OCI-LY1 (cell line): ENCODE measurements at regions not wholly inside any gene's neighbourhood (a gene's known extent, or its start where the extent isn't known, plus 50 kb on each side); places are given as distances from the start of the nearest gene placed in this dataset.

Experiments
- H2AFZ ChIP-seq: fragments of 200-600 bp; sonication (generic), shearing (Covaris generic); 2 replicates; pipeline ENCODE4 v1.6.0; 2014; ENCODE audit warnings: antibody characterized with exemption, mild to moderate bottlenecking, low read length
- H3F3A ChIP-seq: fragments of 200-600 bp; sonication (generic), shearing (Covaris generic); 2 replicates; pipeline ENCODE4 v1.6.0; 2014; ENCODE audit warnings: mild to moderate bottlenecking, antibody characterized with exemption, low read length, moderate library complexity; ENCODE audit not compliant: insufficient read depth
- H3K27ac ChIP-seq: fragments of 200-600 bp; sonication (generic); 2 replicates; pipeline ENCODE4 v1.5.1; 2014; ENCODE audit warnings: low read length, mixed run types, mild to moderate bottlenecking, low read depth; ENCODE audit not compliant: poor library complexity, severe bottlenecking
- H3K27me3 ChIP-seq: fragments of 200-600 bp; sonication (generic); 2 replicates; pipeline ENCODE4 v1.6.0; 2014; ENCODE audit warnings: antibody characterized with exemption, mild to moderate bottlenecking, low read length, moderate library complexity; ENCODE audit not compliant: insufficient read depth
- H3K36me3 ChIP-seq: fragments of 200-600 bp; sonication (generic); 2 replicates; pipeline ENCODE4 v1.6.1; 2014; ENCODE audit warnings: mild to moderate bottlenecking, antibody characterized with exemption, low read length, moderate library complexity, mixed read lengths; ENCODE audit not compliant: insufficient read depth
- H3K4me1 ChIP-seq: fragments of 200-600 bp; sonication (generic); 2 replicates; pipeline ENCODE4 v1.5.1; 2014; ENCODE audit warnings: mild to moderate bottlenecking, low read length, moderate library complexity; ENCODE audit not compliant: insufficient read depth, severe bottlenecking
- H3K4me2 ChIP-seq: fragments of 200-600 bp; sonication (generic), shearing (Covaris generic); 2 replicates; pipeline ENCODE4 v1.6.1; 2014; ENCODE audit warnings: low read length
- H3K4me3 ChIP-seq: fragments of 200-600 bp; sonication (generic); 2 replicates; pipeline ENCODE4 v1.5.1; 2014; ENCODE audit warnings: low read length, low read depth, mild to moderate bottlenecking, mixed read lengths; ENCODE audit not compliant: poor library complexity, severe bottlenecking
- H3K79me2 ChIP-seq: fragments of 200-600 bp; shearing (Covaris generic); 2 replicates; pipeline ENCODE4 v1.6.1; 2016; ENCODE audit warnings: mixed run types, low read length, mixed read lengths; ENCODE audit not compliant: insufficient read depth
- H3K9ac ChIP-seq: fragments of 200-600 bp; sonication (generic), shearing (Covaris generic); 2 replicates; pipeline ENCODE4 v1.6.1; 2014; ENCODE audit warnings: mild to moderate bottlenecking, low read length, mixed read lengths
- H3K9me2 ChIP-seq: fragments of 200-600 bp; sonication (generic), shearing (Covaris generic); 2 replicates; pipeline ENCODE4 v1.6.1; 2014; ENCODE audit warnings: low read depth, mild to moderate bottlenecking, low read length, mixed read lengths
- H3K9me3 ChIP-seq: fragments of 200-600 bp; shearing (Covaris generic); 2 replicates; pipeline ENCODE4 v1.6.1; 2014; ENCODE audit warnings: low read length, mixed read lengths
- H4K20me1 ChIP-seq: fragments of 200-600 bp; sonication (generic), shearing (Covaris generic); 2 replicates; pipeline ENCODE4 v1.6.0; 2016; ENCODE audit warnings: mild to moderate bottlenecking, low read length; ENCODE audit not compliant: insufficient read depth
- EZH2 ChIP-seq: fragments of 200-600 bp; sonication (generic), shearing (Covaris generic); IDR thresholded peaks from 2 replicates; pipeline ENCODE4 v1.8.0; 2017; ENCODE audit warnings: borderline replicate concordance, mixed run types, mild to moderate bottlenecking, antibody characterized with exemption, low read length, moderate library complexity, mixed read lengths
- TF ChIP-seq, protein P1 (sequence below): fragments of 200-600 bp; sonication (generic), shearing (Covaris generic); IDR thresholded peaks from 2 replicates; pipeline ENCODE4 v1.5.1; 2017; ENCODE audit warnings: mild to moderate bottlenecking, antibody characterized with exemption, low read length, moderate library complexity, mixed read lengths

DNA sequence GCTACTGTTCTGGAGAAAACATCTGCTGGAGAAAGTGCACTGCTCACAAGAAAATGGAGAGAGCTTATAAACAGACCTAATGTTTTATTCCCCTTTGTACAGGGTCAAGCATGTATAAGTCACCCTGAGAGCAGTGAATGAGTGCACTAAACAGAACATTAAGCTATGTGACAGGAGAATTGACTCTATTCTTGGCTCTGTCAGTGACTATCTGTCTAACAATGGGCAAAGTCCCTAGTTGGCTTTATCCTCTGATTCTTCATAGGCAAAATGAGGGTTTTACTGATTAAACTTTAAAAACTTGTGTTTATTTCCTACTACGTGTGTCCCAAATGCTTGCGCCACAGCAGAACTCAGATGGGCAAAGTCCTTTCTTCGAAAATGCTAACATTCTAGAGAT lies 655.1 kb upstream of the SLC39A10 start:
- Histone ChIP-seq H3K36me3 (no peaks in the 10 kb centered on the region), H3K27me3 (no peaks in the 10 kb centered on the region), H3K4me1 (no peaks in the 10 kb centered on the region), H2AFZ (no peak overlapping the region), H3F3A (no peaks in the 10 kb centered on the region), H3K27ac (no peak overlapping the region), H3K9ac (no peak overlapping the region), H3K9me3 (no peaks in the 10 kb centered on the region), H3K79me2 (no peaks in the 10 kb centered on the region), H3K9me2 (no peaks in the 10 kb centered on the region), H4K20me1 (no peaks in the 10 kb centered on the region), H3K4me2 (no peak overlapping the region), H3K4me3 (no peak overlapping the region)
- TF ChIP-seq EZH2, result no peak
- TF ChIP-seq, protein P1, sequence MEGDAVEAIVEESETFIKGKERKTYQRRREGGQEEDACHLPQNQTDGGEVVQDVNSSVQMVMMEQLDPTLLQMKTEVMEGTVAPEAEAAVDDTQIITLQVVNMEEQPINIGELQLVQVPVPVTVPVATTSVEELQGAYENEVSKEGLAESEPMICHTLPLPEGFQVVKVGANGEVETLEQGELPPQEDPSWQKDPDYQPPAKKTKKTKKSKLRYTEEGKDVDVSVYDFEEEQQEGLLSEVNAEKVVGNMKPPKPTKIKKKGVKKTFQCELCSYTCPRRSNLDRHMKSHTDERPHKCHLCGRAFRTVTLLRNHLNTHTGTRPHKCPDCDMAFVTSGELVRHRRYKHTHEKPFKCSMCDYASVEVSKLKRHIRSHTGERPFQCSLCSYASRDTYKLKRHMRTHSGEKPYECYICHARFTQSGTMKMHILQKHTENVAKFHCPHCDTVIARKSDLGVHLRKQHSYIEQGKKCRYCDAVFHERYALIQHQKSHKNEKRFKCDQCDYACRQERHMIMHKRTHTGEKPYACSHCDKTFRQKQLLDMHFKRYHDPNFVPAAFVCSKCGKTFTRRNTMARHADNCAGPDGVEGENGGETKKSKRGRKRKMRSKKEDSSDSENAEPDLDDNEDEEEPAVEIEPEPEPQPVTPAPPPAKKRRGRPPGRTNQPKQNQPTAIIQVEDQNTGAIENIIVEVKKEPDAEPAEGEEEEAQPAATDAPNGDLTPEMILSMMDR, result no peak

DNA sequence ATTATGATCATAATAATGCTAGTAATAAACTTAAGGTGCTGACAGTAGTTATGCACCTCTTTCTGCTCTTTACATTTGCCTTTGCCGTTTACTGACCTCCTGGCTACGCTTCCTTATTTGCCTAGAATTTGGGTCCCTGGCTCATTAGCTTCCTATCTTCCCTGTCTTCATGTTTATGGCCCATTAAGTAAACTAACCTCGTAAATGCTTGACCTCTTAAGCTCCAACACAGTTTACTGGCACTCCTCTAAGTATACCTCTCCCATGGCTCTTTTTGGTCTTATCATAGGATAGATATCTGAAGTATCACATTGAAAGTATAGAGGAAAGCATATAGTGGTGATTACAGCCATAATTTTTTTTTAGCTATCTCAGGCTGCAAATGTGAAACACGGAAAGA lies 657.3 kb upstream of the SLC39A10 start:
- no peak overlapping the region for H3K27ac ChIP-seq

DNA sequence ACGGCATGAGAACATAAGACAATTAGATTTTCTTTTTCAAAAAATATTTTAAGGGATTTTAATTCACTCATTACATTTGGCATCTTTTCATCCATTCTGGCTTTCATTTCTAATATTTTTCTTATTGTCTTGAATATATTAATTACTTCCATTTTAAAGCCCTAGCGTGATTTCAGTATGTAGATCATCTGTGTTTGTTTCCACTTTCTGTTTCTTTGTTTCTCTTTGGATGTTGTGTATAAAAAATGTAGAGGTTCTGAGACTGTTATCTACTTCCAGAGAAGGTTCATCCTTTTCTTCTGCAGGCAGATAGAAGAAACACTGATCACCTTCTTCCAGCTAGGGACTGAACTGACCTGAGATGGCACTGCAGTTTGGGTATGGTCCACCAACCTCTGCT lies 664.4 kb upstream of the SLC39A10 start:
- Histone ChIP-seq H3K27ac (no peak overlapping the region), H3K4me1 (no peaks in the 10 kb centered on the region), H2AFZ (no peak overlapping the region), H3K27me3 (no peaks in the 10 kb centered on the region), H3F3A (no peaks in the 10 kb centered on the region), H3K36me3 (no peaks in the 10 kb centered on the region), H3K9me3 (no peaks in the 10 kb centered on the region), H3K9ac (no peak overlapping the region), H3K9me2 (no peaks in the 10 kb centered on the region), H4K20me1 (no peaks in the 10 kb centered on the region), H3K4me2 (no peak overlapping the region), H3K79me2 (no peaks in the 10 kb centered on the region), H3K4me3 (no peak overlapping the region)
- no peak for TF ChIP-seq EZH2
- TF ChIP-seq, protein P1, result no peak

More for the DNA sequence above, 657.3 kb upstream of the SLC39A10 start:
- H3K9me3 ChIP-seq, result no peaks in the 10 kb centered on the region
- no peak overlapping the region for H3K4me2 ChIP-seq
- H2AFZ ChIP-seq, result no peak overlapping the region
- TF ChIP-seq EZH2, result no peak
- TF ChIP-seq, protein P1, result no peak
- H3F3A ChIP-seq, result no peaks in the 10 kb centered on the region
- no peaks in the 10 kb centered on the region for H3K79me2 ChIP-seq
- no peaks in the 10 kb centered on the region for H3K27me3 ChIP-seq
- no peak overlapping the region for H3K9ac ChIP-seq
- H4K20me1 ChIP-seq, result no peaks in the 10 kb centered on the region
- H3K36me3 ChIP-seq, result no peaks in the 10 kb centered on the region
- H3K4me3 ChIP-seq, result no peak overlapping the region
- H3K9me2 ChIP-seq, result no peaks in the 10 kb centered on the region
- H3K4me1 ChIP-seq, result no peaks in the 10 kb centered on the region
